H1 (cell line): ENCODE measurements at regions not wholly inside any gene's neighbourhood (a gene's known extent, or its start where the extent isn't known, plus 50 kb on each side); places are given as distances from the start of the nearest gene placed in this dataset.

ENCODE experiments used
- CTCF ChIA-PET: fragments of 300-600 bp; sonication (Branson Sonifier 250); formaldehyde crosslinking; loops from one replicate; lab custom pipeline; 2021; ENCODE audit not compliant: partially characterized antibody; lab: Charles Lee
- POLR2A ChIA-PET: fragments of 300-600 bp; sonication (Branson Sonifier 250); formaldehyde crosslinking; loops from one replicate; lab custom pipeline; 2021; ENCODE audit warnings: inconsistent platforms; ENCODE audit not compliant: partially characterized antibody; lab: Charles Lee
- DNase-seq, 2 experiments: peaks; one replicate each; pipeline versions ENCODE4 v3.0.0 to v3.0.0-alpha.2; 2010 to 2022; ENCODE audit warnings: low spot score in 2 of 2, low read depth in 1 of 2, mixed read lengths in 1 of 2
- FAIRE-seq: peaks from 2 replicates; lab custom pipeline; 2011; peaks lifted over from hg19 to GRCh38; lab: Jason Lieb, UNC
- H2AFZ ChIP-seq: 2 replicates; pipeline ENCODE4 v1.8.1; 2012; ENCODE audit warnings: low read length, inconsistent platforms
- H2AK5ac ChIP-seq: 2 replicates; pipeline ENCODE4 v1.6.1; 2013; ENCODE audit warnings: low read depth, low read length
- H2BK120ac ChIP-seq: replicated peaks from 2 replicates; pipeline ENCODE3; 2013; ENCODE audit warnings: low read depth, low read length, inconsistent platforms
- H2BK12ac ChIP-seq: 2 replicates; pipeline ENCODE4 v1.6.1; 2013; ENCODE audit warnings: low read depth, low read length
- H2BK15ac ChIP-seq: 2 replicates; pipeline ENCODE4 v1.6.1; 2013; ENCODE audit warnings: low read length
- H2BK20ac ChIP-seq: 2 replicates; pipeline ENCODE4 v1.6.1; 2013; ENCODE audit warnings: low read length
- H2BK5ac ChIP-seq: 2 replicates; pipeline ENCODE4 v1.6.1; 2013; ENCODE audit warnings: low read depth, low read length
- H3K14ac ChIP-seq: 2 replicates; pipeline ENCODE4 v1.6.1; 2013; ENCODE audit warnings: inconsistent platforms; ENCODE audit not compliant: insufficient read length
- H3K18ac ChIP-seq: 2 replicates; pipeline ENCODE4 v1.6.1; 2013; ENCODE audit warnings: low read length; ENCODE audit errors: extremely low read depth
- H3K23ac ChIP-seq: 2 replicates; pipeline ENCODE4 v1.6.1; 2013; ENCODE audit warnings: inconsistent platforms; ENCODE audit not compliant: insufficient read length
- H3K23me2 ChIP-seq: 2 replicates; pipeline ENCODE4 v1.6.1; 2013; ENCODE audit warnings: low read depth, low read length
- H3K27ac ChIP-seq: 2 replicates; pipeline ENCODE4 v1.6.1; 2011; ENCODE audit warnings: low read depth, low read length, inconsistent platforms
- H3K27me3 ChIP-seq, 4 experiments: replicated peaks in 1 of 4; 1 replicate in 1 of 4; 2 replicates in 3 of 4; pipeline versions ENCODE4 v1.6.1 to v1.8.1; 2011 to 2013; ENCODE audit warnings: low read length in 3 of 4, mild to moderate bottlenecking in 3 of 4, inconsistent platforms in 2 of 4, mixed read lengths in 2 of 4, moderate library complexity in 1 of 4; ENCODE audit not compliant: control insufficient read depth in 3 of 4, insufficient read depth in 3 of 4; ENCODE audit errors: extremely low read depth in 1 of 4
- H3K36me3 ChIP-seq, 4 experiments: 2 replicates each; pipeline versions ENCODE4 v1.6.1 to v1.8.1; 2011 to 2013; ENCODE audit warnings: mild to moderate bottlenecking in 4 of 4, low read length in 3 of 4, moderate library complexity in 2 of 4, control low read depth in 1 of 4, inconsistent platforms in 1 of 4; ENCODE audit not compliant: insufficient read depth in 4 of 4, control insufficient read depth in 2 of 4
- H3K4ac ChIP-seq: replicated peaks from 2 replicates; pipeline ENCODE3; 2013; ENCODE audit warnings: low read length, low read depth, mixed read lengths, inconsistent platforms; ENCODE audit not compliant: insufficient read length
- H3K4me1 ChIP-seq, 4 experiments: replicated peaks in 1 of 4; 1 replicate in 1 of 4; 2 replicates in 3 of 4; pipeline versions ENCODE4 v1.6.1 to v1.8.1; 2011 to 2013; ENCODE audit warnings: low read length in 3 of 4, inconsistent platforms in 2 of 4, mixed read lengths in 1 of 4; ENCODE audit not compliant: insufficient read depth in 4 of 4, control insufficient read depth in 3 of 4
- H3K4me2 ChIP-seq, 2 experiments: 2 replicates each; pipeline versions ENCODE4 v1.6.1 to v1.8.1; 2011 to 2013; ENCODE audit warnings: low read depth in 2 of 2, low read length in 2 of 2, control low read depth in 1 of 2, inconsistent platforms in 1 of 2, mild to moderate bottlenecking in 1 of 2; ENCODE audit not compliant: insufficient read depth in 1 of 2
- H3K4me3 ChIP-seq, 4 experiments: fragments of 200-600, 300-600 bp in 1 of 4; sonication (generic), shearing (Covaris generic), sonication (Bioruptor Twin) in 1 of 4; 2 replicates each; pipeline versions ENCODE4 v1.5.1 to v1.8.1; 2011 to 2016; ENCODE audit warnings: low read length in 4 of 4, low read depth in 3 of 4, control low read depth in 2 of 4, inconsistent platforms in 2 of 4, mild to moderate bottlenecking in 2 of 4, mixed read lengths in 1 of 4, moderate library complexity in 1 of 4; ENCODE audit not compliant: insufficient read depth in 2 of 4; ENCODE audit errors: extremely low read depth in 1 of 4
- H3K56ac ChIP-seq: replicated peaks from 2 replicates; pipeline ENCODE3; 2013; ENCODE audit warnings: low read depth, mild to moderate bottlenecking, mixed read lengths, low read length, inconsistent platforms; ENCODE audit not compliant: insufficient read length
- H3K79me1 ChIP-seq: 2 replicates; pipeline ENCODE4 v1.6.1; 2013; ENCODE audit warnings: low read depth, low read length, control low read depth
- H3K79me2 ChIP-seq, 2 experiments: 2 replicates each; pipeline versions ENCODE4 v1.6.1 to v1.8.1; 2012 to 2013; ENCODE audit warnings: low read length in 2 of 2, mild to moderate bottlenecking in 2 of 2, inconsistent platforms in 1 of 2; ENCODE audit not compliant: insufficient read depth in 2 of 2, control insufficient read depth in 1 of 2
- H3K9ac ChIP-seq, 4 experiments: replicated peaks in 1 of 4; 1 replicate in 1 of 4; 2 replicates in 3 of 4; pipeline versions ENCODE4 v1.6.1 to v1.8.1; 2011 to 2013; ENCODE audit warnings: low read depth in 3 of 4, low read length in 3 of 4, control low read depth in 2 of 4, mild to moderate bottlenecking in 2 of 4, moderate library complexity in 2 of 4, inconsistent platforms in 1 of 4; ENCODE audit errors: extremely low read depth in 1 of 4
- H3K9me3 ChIP-seq, 2 experiments: 2 replicates each; pipeline versions ENCODE4 v1.6.1 to v1.8.1; 2012 to 2013; ENCODE audit warnings: mild to moderate bottlenecking in 2 of 2, moderate library complexity in 2 of 2, control low read depth in 1 of 2, inconsistent platforms in 1 of 2, low read depth in 1 of 2, low read length in 1 of 2, mixed read lengths in 1 of 2; ENCODE audit not compliant: insufficient read depth in 2 of 2
- H4K20me1 ChIP-seq, 2 experiments: replicated peaks in 1 of 2; 2 replicates each; pipeline versions ENCODE3 to v1.8.1; 2011 to 2013; ENCODE audit warnings: inconsistent platforms in 2 of 2, low read length in 2 of 2, mild to moderate bottlenecking in 1 of 2; ENCODE audit not compliant: insufficient read depth in 2 of 2, control insufficient read depth in 1 of 2
- H4K5ac ChIP-seq: 2 replicates; pipeline ENCODE4 v1.6.1; 2013; ENCODE audit warnings: low read length, low read depth, mixed read lengths, inconsistent platforms; ENCODE audit not compliant: insufficient read length
- H4K8ac ChIP-seq: 2 replicates; pipeline ENCODE4 v1.8.0; 2013; ENCODE audit warnings: mild to moderate bottlenecking, moderate library complexity, low read length, inconsistent platforms; ENCODE audit not compliant: insufficient read depth; ENCODE audit errors: extremely low read depth
- H4K91ac ChIP-seq: replicated peaks from 2 replicates; pipeline ENCODE3; 2013; ENCODE audit warnings: low read length, mixed read lengths, inconsistent platforms; ENCODE audit not compliant: insufficient read length
- BCL11A ChIP-seq, 2 experiments: IDR thresholded peaks; one replicate each; pipeline ENCODE4 v1.6.1; 2011; ENCODE audit warnings: low read depth in 2 of 2, low read length in 2 of 2, mild to moderate bottlenecking in 2 of 2
- CBX5 ChIP-seq: fragments of 300-800, 300-1000 bp; sonication (generic); IDR thresholded peaks from 2 replicates; pipeline ENCODE4 v1.7.1; 2016; ENCODE audit warnings: antibody characterized with exemption, low read length, low read depth
- CEBPB ChIP-seq: IDR thresholded peaks from 2 replicates; pipeline ENCODE4 v1.6.1; 2012; ENCODE audit warnings: low read depth, low read length
- EGR1 ChIP-seq: IDR thresholded peaks from 2 replicates; pipeline ENCODE4 v1.6.1; 2011; ENCODE audit warnings: low read depth, low read length, borderline replicate concordance
- FOSL1 ChIP-seq: IDR thresholded peaks from 2 replicates; pipeline ENCODE4 v1.6.1; 2011; ENCODE audit warnings: mild to moderate bottlenecking, low read depth, low read length, moderate library complexity; ENCODE audit not compliant: insufficient read depth
- HDAC6 ChIP-seq: IDR thresholded peaks from one replicate; pipeline ENCODE4 v1.7.1; 2012; ENCODE audit warnings: low read depth, mild to moderate bottlenecking, inconsistent platforms, low read length, moderate library complexity
- JUND ChIP-seq: IDR thresholded peaks from 2 replicates; pipeline ENCODE4 v1.6.1; 2011; ENCODE audit warnings: mild to moderate bottlenecking, improper control_type of control experiment, low read length
- KDM4A ChIP-seq: IDR thresholded peaks from one replicate; pipeline ENCODE4 v1.7.1; 2012; ENCODE audit warnings: low read depth, mild to moderate bottlenecking, moderate library complexity, low read length, inconsistent platforms; ENCODE audit not compliant: severe bottlenecking
- SIRT6 ChIP-seq: IDR thresholded peaks from one replicate; pipeline ENCODE4 v1.7.1; 2012; ENCODE audit warnings: low read length, inconsistent platforms
- SRF ChIP-seq: IDR thresholded peaks from 2 replicates; pipeline ENCODE4 v1.6.1; 2011; ENCODE audit warnings: mild to moderate bottlenecking, low read depth, low read length, moderate library complexity
- YY1 ChIP-seq: IDR thresholded peaks from 2 replicates; pipeline ENCODE4 v1.6.1; 2011; ENCODE audit warnings: low read depth, mild to moderate bottlenecking, low read length

- CTCF ChIA-PET, result interaction anchor here (2.1 kb wide), 1 partner anchor 17 kb away, joined by 6 read pairs; no protein-coding TSS in a partner anchor
- no peak for FAIRE-seq
- H3K23me2 ChIP-seq, result no peaks in the 10 kb centered on the region; the same call in 1 of the 2 replicates
- TF ChIP-seq YY1 (no peak), SRF (no peak), FOSL1 (no peak), CBX5 (no peak), JUND (no peak), SIRT6 (no peak), EGR1 (no peak), BCL11A (IDR thresholded peaks at IDR 0.05; ENCODE audit: low read depth in 2 of 2, low read length in 2 of 2) (no peak), KDM4A (no peak), HDAC6 (no peak), CEBPB (no peak)
Observed at GRCh38 chr2:160564591-160564990, 71.0 kb upstream of the RBMS1 start.

More at GRCh38 chr2:160564591-160564990, 71.0 kb upstream of the RBMS1 start:
- Histone ChIP-seq H3K79me1 (no peaks in the 10 kb centered on the region), H3K23ac (no peak overlapping the region), H2BK15ac (no peak overlapping the region), H2BK20ac (no peak overlapping the region), H2AFZ (no peak overlapping the region), H3K4ac (no peak overlapping the region), H3K4me3 (no peak overlapping the region), H4K5ac (no peak overlapping the region), H3K56ac (no peak overlapping the region), H2BK120ac (no peak overlapping the region), H3K18ac (no peak overlapping the region), H2BK5ac (no peak overlapping the region), H3K36me3 (no peaks in the 10 kb centered on the region), H2AK5ac (no peak overlapping the region), H4K91ac (no peak overlapping the region), H3K9ac (no peak overlapping the region), H3K27me3 (no peaks in the 10 kb centered on the region), H4K20me1 (no peaks in the 10 kb centered on the region), H3K4me1 (no peaks in the 10 kb centered on the region), H4K8ac (no peak overlapping the region), H3K4me2 (no peak overlapping the region), H3K27ac (no peak overlapping the region), H3K79me2 (no peaks in the 10 kb centered on the region), H2BK12ac (no peak overlapping the region), H3K9me3 (no peaks in the 10 kb centered on the region), H3K14ac (no peak overlapping the region)
- DNase-seq, result no peak
- POLR2A ChIA-PET, result no interaction called here
